GM21360 (cell line): ENCODE measurements at regions not wholly inside any gene's neighbourhood (a gene's known extent, or its start where the extent isn't known, plus 50 kb on each side); places are given as distances from the start of the nearest gene placed in this dataset.
A peak's percentile ranks its signal among the peaks of the same experiment; 100 is the strongest.

Experiments used
- ATAC-seq: cut with Tn5 transposase; IDR thresholded peaks from one replicate; pipeline ENCODE4 v1.9.1; 2021; ENCODE audit warnings: mild to moderate bottlenecking, moderate library complexity; ENCODE audit not compliant: unreplicated experiment

DNA sequence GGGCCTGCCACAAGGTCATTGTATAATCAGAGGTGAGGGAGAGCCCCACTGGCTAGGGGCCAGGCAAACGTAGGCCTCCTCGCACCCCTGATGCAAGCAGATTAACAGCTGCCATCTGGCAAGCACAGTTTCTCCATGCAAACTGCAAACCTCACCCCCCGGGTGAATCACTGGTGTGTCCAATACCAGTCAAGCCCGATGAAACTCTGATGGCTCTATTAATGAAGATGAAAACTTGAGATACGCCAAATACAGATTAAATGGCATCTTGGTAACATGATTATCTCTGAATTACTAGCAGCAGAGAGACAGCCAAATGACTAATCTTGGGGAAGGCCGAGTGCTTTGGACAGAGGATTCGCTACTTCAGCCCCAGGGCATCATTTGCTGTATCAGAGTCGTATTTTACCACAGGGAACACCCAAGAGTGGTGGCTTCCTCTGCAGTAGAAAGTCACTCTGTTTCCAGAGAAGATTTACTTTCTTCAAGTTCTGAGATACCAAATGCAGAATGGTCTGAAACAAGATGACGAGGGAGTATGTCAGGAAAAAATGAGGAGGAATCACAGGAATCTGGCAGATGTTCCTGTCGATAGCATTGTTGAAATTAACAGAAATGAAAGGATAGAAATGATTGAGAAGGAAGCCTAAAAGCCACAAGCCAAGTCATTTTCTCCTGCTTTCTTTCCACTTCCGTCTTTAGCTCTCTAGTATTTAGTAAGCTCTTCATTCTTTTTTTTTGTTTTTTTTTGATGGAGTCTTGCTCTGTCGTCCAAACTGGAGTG lies 96.2 kb upstream of the NR2F2 start:
- peak; percentile 52 for ATAC-seq

DNA sequence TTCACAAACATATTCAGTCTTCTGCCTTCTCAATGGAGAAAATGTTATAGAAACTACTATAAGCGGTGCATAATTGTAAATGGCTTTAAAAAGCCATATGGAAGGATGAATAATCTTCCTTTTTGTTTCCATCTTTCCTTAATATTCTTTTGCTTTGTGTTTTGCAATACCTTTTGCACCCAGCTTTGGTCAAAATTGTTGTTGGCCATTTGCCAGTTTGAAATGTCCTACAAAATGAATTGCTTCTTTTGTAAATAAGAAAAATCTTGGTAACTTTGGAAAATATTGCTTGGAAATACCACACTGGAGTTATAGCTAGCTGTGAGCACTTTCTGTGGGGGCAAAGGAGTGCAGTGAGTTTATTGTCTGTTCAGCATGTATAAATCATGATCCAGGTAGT lies 93.5 kb upstream of the NR2F2 start:
- no peak for ATAC-seq

DNA sequence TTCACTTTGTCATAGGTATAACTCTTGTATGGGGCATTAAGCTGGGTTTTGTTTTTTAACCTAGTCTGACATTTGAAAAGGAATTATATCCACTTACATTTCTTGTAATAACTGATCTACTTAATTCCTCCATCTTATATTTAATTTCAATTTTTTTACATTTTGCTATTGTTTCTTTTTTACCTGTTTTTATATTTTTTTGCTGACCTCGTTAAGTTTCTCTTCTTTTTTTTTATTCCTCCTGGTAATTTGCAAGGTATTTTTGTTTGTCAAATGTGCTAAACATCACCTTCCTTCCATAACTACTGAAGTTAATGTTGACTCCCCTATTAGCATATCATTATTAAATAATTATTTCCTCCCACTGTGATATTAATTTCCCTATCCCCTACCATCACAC lies 87.7 kb upstream of the NR2F2 start:
- no peak for ATAC-seq

DNA sequence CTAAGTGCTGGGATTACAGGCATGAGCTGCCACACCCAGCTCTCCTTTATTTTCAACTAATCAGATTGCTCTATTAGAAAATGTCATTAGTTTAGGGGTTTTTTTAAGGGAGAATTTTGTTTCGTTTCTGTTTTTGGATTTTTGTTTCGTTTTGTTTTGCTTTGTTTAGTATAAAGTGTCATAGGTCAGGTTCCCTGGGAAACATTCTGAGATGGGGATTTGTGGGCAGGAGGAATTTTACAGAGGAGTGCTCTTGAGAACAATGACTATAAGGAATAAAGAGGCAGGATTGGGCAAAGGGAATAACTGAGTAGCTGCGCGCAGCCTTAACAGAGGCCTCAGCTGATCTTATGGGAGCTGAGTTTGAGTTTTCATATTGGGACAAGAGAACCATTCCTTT lies 86.8 kb upstream of the NR2F2 start:
- ATAC-seq = no peak

DNA sequence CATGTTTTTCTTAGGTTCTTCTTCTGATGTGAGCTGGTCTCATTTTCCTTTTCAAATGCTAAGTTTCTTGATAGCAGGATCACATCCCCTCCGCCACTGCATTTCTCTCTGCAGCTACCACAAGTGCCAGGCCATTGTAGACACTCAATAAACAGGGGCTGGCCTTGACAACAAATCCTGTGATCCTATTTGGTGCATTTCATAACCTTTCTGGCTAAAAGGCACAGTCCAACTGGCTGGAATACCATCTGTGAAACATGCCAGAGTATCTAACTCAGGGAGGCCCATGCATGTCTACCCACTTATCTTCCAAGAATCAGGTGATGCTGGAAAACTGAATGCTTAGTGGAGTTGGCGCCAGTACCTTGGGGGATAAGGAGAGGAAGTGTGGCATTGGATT lies 85.2 kb upstream of the NR2F2 start:
- ATAC-seq = no peak

DNA sequence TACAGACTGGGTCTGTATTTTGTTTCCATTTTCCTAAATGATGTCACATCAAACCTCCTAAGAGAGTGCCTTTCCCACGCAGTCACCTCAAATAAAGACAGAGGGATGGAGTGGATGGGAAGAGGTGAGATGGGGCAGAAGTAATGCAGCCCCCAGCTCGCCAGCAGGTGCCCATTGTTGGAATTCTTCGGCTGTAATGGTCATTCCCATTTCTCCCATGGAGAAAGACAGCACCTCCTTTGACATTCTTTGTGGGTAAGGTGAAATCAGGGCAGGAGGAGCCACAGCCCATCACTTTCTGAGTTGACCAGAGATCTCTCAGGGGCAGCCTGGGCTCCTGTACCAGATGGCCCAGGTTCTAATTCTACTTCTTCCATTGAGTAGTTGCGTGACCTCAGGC lies 84.4 kb upstream of the NR2F2 start:
- ATAC-seq = no peak

DNA sequence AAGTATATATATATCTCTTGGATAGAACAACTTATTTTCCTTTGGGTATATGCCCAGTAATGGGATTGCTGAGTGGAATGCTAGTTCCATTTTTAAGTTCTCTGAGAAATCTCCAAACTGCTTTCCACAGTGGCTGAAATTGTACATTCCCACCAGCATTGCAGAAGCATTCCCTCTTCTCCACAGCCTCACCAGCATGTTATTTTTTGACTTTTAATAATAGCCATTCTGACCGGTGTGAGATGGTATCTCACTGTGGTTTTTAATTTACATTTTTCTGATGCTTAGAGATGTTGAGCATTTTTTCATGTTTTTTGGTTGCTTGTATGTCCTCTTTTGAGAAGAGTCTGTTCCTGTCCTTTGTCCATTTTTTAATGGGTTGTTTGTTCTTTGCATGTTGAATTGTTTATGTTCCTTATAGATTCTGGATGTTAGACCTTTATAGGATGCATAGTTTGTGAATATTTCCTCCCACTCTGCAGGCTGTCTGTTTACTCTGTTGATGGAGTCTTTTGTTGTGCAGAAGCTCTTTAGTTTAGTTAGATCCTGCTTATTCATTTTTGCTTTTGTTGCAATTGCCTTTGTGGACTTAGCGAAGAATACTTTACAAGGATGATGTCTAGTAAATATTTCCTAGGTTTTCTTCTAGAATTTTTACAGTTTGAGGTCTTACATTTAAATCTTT lies 82.7 kb upstream of the NR2F2 start:
- no peak for ATAC-seq

DNA sequence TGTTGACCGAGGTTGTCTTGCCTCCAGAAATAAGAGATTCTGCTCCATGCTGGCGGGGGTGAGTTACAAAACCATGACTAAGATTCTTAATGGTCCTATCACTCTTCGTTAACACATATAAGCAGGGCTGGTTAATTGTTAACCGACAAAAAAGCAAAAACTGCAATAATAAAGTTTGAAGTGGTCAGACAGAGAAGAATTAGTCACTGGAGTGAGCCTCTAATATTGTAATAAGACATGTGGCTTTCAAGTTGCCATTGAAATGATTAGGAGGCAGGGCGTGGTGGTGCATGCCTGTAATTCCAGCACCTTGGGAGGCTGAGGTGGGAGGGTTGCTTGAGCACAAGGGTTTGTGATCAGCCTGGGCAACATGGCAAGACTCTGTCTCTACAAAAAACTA lies 78.4 kb upstream of the NR2F2 start:
- no peak for ATAC-seq

DNA sequence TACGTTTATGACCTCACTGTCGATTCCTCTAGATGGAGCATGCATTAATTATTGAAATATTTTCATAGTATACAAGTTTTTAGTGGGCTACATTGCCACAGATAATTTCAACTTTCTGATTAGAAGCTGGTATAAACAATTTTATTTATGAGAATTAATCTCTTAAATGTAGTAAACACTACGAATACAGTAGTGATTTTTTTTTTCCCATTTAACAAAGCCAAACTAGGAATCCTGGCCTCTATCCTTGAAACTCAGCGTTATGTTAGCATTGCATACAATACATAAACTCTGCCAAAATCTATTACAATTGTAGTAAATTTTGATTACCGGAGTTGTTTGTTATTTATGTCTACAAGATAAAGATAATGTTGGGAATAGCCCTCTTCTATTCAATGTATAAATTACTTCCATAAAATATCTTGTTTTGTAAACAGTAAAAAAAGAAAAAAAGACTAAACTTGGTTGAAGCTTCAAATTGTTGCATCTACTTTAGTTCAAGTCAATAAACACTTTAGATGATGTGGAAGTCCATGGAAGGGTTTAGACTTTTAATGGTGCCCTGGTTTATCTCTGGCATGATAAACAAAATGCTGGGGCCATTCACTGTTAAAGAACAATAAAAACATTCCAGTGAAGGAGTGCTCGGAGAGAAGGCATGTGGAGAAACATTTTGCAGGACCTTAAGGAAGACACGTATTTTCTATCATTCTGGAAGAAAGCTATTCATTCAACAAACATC lies 77.3 kb upstream of the NR2F2 start:
- ATAC-seq = no peak

DNA sequence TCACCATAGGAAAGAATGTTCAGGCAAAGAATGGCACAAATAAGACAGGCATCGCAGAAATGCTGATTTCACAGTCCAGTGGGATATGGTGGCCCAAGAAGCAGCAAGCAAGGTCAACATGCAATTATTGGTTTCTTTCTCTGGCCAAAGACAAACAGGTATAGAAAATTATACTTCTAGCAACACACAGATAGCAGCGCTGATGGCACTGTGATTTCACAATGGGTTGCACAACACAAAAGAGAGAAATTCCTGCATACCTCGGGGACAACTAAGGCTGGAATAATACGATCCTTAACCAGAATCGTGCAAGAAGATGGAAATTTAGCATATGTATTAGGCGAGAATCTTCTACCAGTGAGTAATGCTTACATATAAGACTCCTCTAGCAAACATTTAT lies 76.3 kb upstream of the NR2F2 start:
- no peak for ATAC-seq

DNA sequence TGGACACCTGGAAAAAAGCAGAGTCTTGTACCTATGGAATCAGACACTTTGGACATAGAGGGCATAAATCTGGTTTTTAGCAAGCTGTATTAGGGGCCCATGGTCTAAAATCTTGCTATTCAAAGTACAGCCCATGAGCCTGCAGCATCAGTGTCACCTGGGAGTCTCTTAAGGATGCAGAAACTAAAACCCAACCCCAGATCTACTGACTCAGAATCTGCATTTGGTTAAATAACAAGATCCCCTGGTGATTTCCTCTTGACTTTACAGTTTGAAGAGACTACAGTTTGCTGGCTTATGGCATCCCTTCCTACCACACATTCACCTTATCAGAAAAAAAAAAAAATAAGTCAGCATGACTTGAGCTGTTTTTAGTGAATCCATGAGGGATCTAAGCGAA lies 74.9 kb upstream of the NR2F2 start:
- ATAC-seq = no peak

DNA sequence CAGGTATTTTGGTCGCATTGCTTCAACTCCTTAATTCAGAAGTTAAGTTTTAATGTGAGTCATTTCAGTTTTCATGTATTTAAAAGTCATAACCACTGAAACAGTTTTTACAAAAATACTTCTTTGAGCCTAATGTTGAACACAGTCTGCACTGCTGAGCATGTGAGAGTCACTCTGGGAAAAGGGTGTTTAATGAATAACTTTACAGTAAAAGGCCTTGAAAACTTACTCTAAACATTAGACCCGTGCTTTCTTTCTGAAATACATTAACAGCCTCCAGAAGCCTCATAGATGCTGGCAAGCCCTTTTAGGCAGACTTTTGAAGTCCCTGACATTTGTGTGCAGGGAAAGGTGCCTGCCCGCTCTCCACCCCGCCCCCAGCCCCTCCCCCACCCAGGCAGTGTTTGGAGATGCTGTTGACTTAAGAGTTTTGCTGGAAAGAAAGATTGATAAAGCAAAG lies 68.9 kb upstream of the NR2F2 start:
- peak; percentile 67 for ATAC-seq

DNA sequence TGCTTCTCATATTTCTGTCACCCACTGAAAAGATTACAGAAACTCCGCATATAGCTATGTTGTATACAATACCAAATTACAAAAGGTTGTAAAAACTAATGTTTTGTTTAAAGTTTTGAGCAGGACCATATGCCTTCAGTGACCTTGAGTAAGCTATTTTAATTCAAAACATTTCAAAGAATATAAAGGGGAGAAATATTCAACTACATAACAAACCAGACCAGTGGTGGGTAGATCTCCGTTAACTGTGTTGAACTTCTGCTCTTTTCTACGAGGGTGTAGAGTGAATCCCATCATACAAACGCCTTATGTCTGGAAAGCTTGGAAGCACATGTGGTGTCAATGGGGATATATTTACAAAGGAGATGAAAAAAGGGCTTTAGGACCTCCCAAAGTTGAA lies 68.4 kb upstream of the NR2F2 start:
- no peak for ATAC-seq

DNA sequence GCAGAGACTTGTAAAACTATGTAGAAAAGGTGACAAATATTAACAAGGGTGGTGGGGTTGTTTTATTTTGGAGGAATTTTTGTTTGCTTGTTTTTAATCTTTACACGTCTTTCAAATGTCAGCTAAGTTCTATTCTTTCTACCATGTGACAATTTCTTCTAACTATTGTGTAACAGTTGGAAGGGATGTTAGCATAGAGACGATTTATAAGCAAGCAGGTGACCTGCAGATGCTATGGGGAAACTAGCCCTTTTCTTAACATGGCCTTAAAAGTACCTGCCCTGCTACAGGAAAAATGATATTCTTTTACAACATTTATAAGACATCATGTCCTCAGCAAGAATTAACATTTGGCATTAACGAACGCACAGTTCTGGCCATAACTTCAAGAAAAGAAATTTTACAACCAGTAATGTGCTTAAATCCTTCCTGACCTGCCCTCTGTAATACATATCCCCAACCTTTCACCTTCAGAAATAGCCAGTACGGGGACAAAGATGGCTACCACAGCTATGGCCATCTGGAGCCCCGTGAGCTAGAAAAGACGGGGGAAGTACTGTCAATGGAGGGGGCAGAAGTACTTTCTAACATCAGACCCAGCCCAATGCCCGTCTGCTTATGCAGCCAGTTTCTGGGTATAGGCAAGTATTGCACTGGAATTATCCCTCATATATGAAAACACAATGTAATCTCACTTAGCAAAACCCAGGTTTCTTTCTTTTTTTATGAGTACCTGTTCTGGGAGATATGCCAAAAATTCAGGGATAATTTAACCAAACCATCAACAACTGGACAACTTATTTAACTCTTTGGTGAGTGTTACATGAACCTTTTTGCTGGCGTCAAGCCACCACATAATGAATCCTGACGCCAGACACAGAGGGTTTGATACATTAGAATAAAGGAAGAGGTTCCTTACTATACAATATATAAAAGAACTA lies 67.7 kb upstream of the NR2F2 start:
- ATAC-seq = no peak

DNA sequence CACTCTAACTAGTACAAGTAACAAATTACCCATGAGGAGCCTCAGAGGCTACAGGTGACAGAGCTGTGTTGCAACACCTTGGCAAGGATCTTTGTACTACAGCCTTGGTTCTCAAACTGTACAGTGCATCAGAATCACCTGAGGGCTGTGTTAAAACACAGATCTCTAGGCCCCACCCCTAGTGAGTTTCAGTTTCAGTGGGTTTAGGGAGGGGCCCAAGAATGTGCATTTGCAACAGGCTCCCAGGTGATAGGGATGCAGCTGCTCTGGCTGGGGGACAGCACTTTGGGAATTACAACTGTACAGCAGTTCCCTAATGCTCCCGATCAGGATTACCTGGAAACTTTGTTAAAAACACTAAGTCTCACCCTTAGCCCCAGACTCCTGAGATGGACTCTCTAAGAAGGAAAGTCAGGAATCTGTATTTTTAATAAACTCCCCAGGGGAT lies 66.1 kb upstream of the NR2F2 start:
- ATAC-seq = peak; percentile 44

DNA sequence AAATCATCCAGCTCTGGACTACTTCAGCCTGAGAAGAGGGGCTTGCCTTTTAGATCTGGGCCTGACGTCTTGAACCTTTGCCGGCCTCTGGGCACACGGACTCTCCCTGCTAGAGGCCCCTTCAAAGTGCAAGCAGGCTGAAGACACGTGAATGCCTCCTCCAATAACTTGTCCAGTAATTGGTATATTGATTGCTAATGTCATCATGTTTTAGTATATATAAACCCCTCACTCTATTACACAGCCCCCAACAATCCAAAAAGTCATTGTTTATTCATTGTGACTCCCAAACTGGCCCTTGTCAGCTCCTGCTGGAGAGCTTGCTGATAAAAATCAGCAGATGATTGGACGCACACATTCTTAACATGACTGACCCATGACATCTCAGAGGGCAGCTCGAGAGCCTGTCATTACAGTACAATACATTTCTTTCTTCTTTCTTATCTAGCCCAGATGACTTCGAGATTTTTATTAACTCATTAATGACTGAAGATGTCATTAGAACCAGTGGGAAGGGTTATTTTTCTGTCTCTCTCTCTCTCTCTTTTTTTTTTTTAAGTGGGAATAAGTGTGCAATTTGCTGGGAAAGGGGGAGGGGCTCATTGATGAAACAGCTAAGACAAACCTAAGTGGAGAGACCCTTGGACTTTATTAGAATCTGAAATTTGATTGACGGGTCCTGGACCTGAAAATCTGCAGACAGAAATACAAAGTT lies 65.5 kb upstream of the NR2F2 start:
- ATAC-seq = no peak

DNA sequence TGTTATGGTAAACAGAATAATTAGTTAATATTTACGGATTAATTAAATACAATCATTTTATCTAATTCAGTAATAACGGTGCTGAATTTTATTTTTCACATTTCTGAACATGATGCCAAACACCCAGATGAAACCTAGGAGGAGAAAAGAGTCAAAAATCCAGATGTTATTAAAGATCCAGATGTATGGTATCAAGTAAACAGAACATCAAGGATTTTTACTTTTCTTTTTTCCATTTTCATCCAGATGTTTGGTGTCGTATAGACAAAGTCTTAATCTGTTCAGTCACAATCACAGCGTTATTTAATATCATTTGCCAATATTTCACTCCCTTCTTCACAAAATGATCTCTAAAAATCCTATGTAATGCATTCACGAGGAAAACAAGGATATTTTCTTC lies 64.0 kb upstream of the NR2F2 start:
- ATAC-seq = no peak

DNA sequence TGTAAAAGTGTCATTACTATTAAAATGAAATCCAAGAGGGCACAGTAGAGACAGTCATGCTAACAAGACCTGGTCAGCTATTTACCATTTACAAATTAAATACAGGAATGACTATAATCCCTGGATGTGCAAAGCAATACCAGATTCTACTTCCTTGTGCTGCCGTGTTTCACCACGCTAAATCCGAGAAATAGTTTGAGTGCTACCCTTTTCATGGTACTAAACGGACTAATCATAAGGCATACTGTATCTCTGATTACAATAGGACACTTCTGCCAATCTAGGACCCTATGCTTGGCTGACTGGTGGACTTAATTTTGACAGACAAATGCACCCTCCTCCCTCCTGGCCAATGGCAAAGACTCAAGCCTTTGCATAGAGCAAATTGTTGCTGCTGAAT lies 63.0 kb upstream of the NR2F2 start:
- no peak for ATAC-seq

DNA sequence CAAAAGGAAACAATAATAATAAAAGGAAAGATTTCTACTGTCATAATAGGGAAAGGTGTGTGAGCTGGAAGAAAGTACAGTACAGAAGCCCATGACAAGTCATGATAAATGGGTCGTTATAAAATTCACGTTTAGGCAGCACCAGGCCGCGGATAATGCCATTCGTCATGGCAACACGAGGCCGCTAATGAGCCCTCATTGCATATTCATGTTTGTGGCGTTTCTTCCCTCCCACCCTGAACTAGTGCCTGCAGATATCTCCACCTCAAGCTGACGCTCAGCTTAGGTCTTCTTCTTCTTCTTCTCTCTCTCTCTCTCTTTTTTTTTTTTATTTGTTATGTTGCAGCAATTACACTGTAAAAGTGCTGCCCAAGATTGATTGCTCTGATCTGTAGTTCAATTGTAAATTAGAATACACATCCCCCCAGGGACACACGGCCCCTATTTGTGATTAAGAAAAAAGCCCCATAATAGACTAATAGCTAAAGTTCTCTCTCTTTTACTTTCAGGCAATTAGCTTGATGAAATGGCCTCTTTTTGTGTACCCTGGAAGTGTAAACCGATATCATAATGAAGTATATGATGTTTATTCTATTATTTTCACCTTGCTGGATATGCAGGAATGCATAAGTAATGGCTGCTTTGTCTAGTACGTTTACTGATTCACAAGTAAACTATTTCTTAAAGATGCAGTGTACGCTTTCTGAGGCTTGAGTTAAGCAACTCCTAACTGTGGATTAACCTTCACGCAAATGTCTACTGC lies 61.9 kb upstream of the NR2F2 start:
- no peak for ATAC-seq
